H1 (cell line): ENCODE measurements at regions not wholly inside any gene's neighbourhood (a gene's known extent, or its start where the extent isn't known, plus 50 kb on each side); places are given as distances from the start of the nearest gene placed in this dataset.

ENCODE experiments used
- CTCF ChIA-PET: fragments of 300-600 bp; sonication (Branson Sonifier 250); formaldehyde crosslinking; loops from one replicate; lab custom pipeline; 2021; ENCODE audit not compliant: partially characterized antibody; lab: Charles Lee
- POLR2A ChIA-PET: fragments of 300-600 bp; sonication (Branson Sonifier 250); formaldehyde crosslinking; loops from one replicate; lab custom pipeline; 2021; ENCODE audit warnings: inconsistent platforms; ENCODE audit not compliant: partially characterized antibody; lab: Charles Lee
- DNase-seq, 2 experiments: peaks; one replicate each; pipeline versions ENCODE4 v3.0.0 to v3.0.0-alpha.2; 2010 to 2022; ENCODE audit warnings: low spot score in 2 of 2, low read depth in 1 of 2, mixed read lengths in 1 of 2
- FAIRE-seq: peaks from 2 replicates; lab custom pipeline; 2011; peaks lifted over from hg19 to GRCh38; lab: Jason Lieb, UNC
- H2AFZ ChIP-seq: 2 replicates; pipeline ENCODE4 v1.8.1; 2012; ENCODE audit warnings: low read length, inconsistent platforms
- H2AK5ac ChIP-seq: 2 replicates; pipeline ENCODE4 v1.6.1; 2013; ENCODE audit warnings: low read depth, low read length
- H2BK120ac ChIP-seq: replicated peaks from 2 replicates; pipeline ENCODE3; 2013; ENCODE audit warnings: low read depth, low read length, inconsistent platforms
- H2BK12ac ChIP-seq: 2 replicates; pipeline ENCODE4 v1.6.1; 2013; ENCODE audit warnings: low read depth, low read length
- H2BK15ac ChIP-seq: 2 replicates; pipeline ENCODE4 v1.6.1; 2013; ENCODE audit warnings: low read length
- H2BK20ac ChIP-seq: 2 replicates; pipeline ENCODE4 v1.6.1; 2013; ENCODE audit warnings: low read length
- H2BK5ac ChIP-seq: 2 replicates; pipeline ENCODE4 v1.6.1; 2013; ENCODE audit warnings: low read depth, low read length
- H3K14ac ChIP-seq: 2 replicates; pipeline ENCODE4 v1.6.1; 2013; ENCODE audit warnings: inconsistent platforms; ENCODE audit not compliant: insufficient read length
- H3K18ac ChIP-seq: 2 replicates; pipeline ENCODE4 v1.6.1; 2013; ENCODE audit warnings: low read length; ENCODE audit errors: extremely low read depth
- H3K23ac ChIP-seq: 2 replicates; pipeline ENCODE4 v1.6.1; 2013; ENCODE audit warnings: inconsistent platforms; ENCODE audit not compliant: insufficient read length
- H3K23me2 ChIP-seq: 2 replicates; pipeline ENCODE4 v1.6.1; 2013; ENCODE audit warnings: low read depth, low read length
- H3K27ac ChIP-seq: 2 replicates; pipeline ENCODE4 v1.6.1; 2011; ENCODE audit warnings: low read depth, low read length, inconsistent platforms
- H3K27me3 ChIP-seq, 4 experiments: replicated peaks in 1 of 4; 1 replicate in 1 of 4; 2 replicates in 3 of 4; pipeline versions ENCODE4 v1.6.1 to v1.8.1; 2011 to 2013; ENCODE audit warnings: low read length in 3 of 4, mild to moderate bottlenecking in 3 of 4, inconsistent platforms in 2 of 4, mixed read lengths in 2 of 4, moderate library complexity in 1 of 4; ENCODE audit not compliant: control insufficient read depth in 3 of 4, insufficient read depth in 3 of 4; ENCODE audit errors: extremely low read depth in 1 of 4
- H3K36me3 ChIP-seq, 4 experiments: 2 replicates each; pipeline versions ENCODE4 v1.6.1 to v1.8.1; 2011 to 2013; ENCODE audit warnings: mild to moderate bottlenecking in 4 of 4, low read length in 3 of 4, moderate library complexity in 2 of 4, control low read depth in 1 of 4, inconsistent platforms in 1 of 4; ENCODE audit not compliant: insufficient read depth in 4 of 4, control insufficient read depth in 2 of 4
- H3K4ac ChIP-seq: replicated peaks from 2 replicates; pipeline ENCODE3; 2013; ENCODE audit warnings: low read length, low read depth, mixed read lengths, inconsistent platforms; ENCODE audit not compliant: insufficient read length
- H3K4me1 ChIP-seq, 4 experiments: replicated peaks in 1 of 4; 1 replicate in 1 of 4; 2 replicates in 3 of 4; pipeline versions ENCODE4 v1.6.1 to v1.8.1; 2011 to 2013; ENCODE audit warnings: low read length in 3 of 4, inconsistent platforms in 2 of 4, mixed read lengths in 1 of 4; ENCODE audit not compliant: insufficient read depth in 4 of 4, control insufficient read depth in 3 of 4
- H3K4me2 ChIP-seq, 2 experiments: 2 replicates each; pipeline versions ENCODE4 v1.6.1 to v1.8.1; 2011 to 2013; ENCODE audit warnings: low read depth in 2 of 2, low read length in 2 of 2, control low read depth in 1 of 2, inconsistent platforms in 1 of 2, mild to moderate bottlenecking in 1 of 2; ENCODE audit not compliant: insufficient read depth in 1 of 2
- H3K4me3 ChIP-seq, 4 experiments: fragments of 200-600, 300-600 bp in 1 of 4; sonication (generic), shearing (Covaris generic), sonication (Bioruptor Twin) in 1 of 4; 2 replicates each; pipeline versions ENCODE4 v1.5.1 to v1.8.1; 2011 to 2016; ENCODE audit warnings: low read length in 4 of 4, low read depth in 3 of 4, control low read depth in 2 of 4, inconsistent platforms in 2 of 4, mild to moderate bottlenecking in 2 of 4, mixed read lengths in 1 of 4, moderate library complexity in 1 of 4; ENCODE audit not compliant: insufficient read depth in 2 of 4; ENCODE audit errors: extremely low read depth in 1 of 4
- H3K56ac ChIP-seq: replicated peaks from 2 replicates; pipeline ENCODE3; 2013; ENCODE audit warnings: low read depth, mild to moderate bottlenecking, mixed read lengths, low read length, inconsistent platforms; ENCODE audit not compliant: insufficient read length
- H3K79me1 ChIP-seq: 2 replicates; pipeline ENCODE4 v1.6.1; 2013; ENCODE audit warnings: low read depth, low read length, control low read depth
- H3K79me2 ChIP-seq, 2 experiments: 2 replicates each; pipeline versions ENCODE4 v1.6.1 to v1.8.1; 2012 to 2013; ENCODE audit warnings: low read length in 2 of 2, mild to moderate bottlenecking in 2 of 2, inconsistent platforms in 1 of 2; ENCODE audit not compliant: insufficient read depth in 2 of 2, control insufficient read depth in 1 of 2
- H3K9ac ChIP-seq, 4 experiments: replicated peaks in 1 of 4; 1 replicate in 1 of 4; 2 replicates in 3 of 4; pipeline versions ENCODE4 v1.6.1 to v1.8.1; 2011 to 2013; ENCODE audit warnings: low read depth in 3 of 4, low read length in 3 of 4, control low read depth in 2 of 4, mild to moderate bottlenecking in 2 of 4, moderate library complexity in 2 of 4, inconsistent platforms in 1 of 4; ENCODE audit errors: extremely low read depth in 1 of 4
- H3K9me3 ChIP-seq, 2 experiments: 2 replicates each; pipeline versions ENCODE4 v1.6.1 to v1.8.1; 2012 to 2013; ENCODE audit warnings: mild to moderate bottlenecking in 2 of 2, moderate library complexity in 2 of 2, control low read depth in 1 of 2, inconsistent platforms in 1 of 2, low read depth in 1 of 2, low read length in 1 of 2, mixed read lengths in 1 of 2; ENCODE audit not compliant: insufficient read depth in 2 of 2
- H4K20me1 ChIP-seq, 2 experiments: replicated peaks in 1 of 2; 2 replicates each; pipeline versions ENCODE3 to v1.8.1; 2011 to 2013; ENCODE audit warnings: inconsistent platforms in 2 of 2, low read length in 2 of 2, mild to moderate bottlenecking in 1 of 2; ENCODE audit not compliant: insufficient read depth in 2 of 2, control insufficient read depth in 1 of 2
- H4K5ac ChIP-seq: 2 replicates; pipeline ENCODE4 v1.6.1; 2013; ENCODE audit warnings: low read length, low read depth, mixed read lengths, inconsistent platforms; ENCODE audit not compliant: insufficient read length
- H4K8ac ChIP-seq: 2 replicates; pipeline ENCODE4 v1.8.0; 2013; ENCODE audit warnings: mild to moderate bottlenecking, moderate library complexity, low read length, inconsistent platforms; ENCODE audit not compliant: insufficient read depth; ENCODE audit errors: extremely low read depth
- H4K91ac ChIP-seq: replicated peaks from 2 replicates; pipeline ENCODE3; 2013; ENCODE audit warnings: low read length, mixed read lengths, inconsistent platforms; ENCODE audit not compliant: insufficient read length
- SP2 ChIP-seq: IDR thresholded peaks from 2 replicates; pipeline ENCODE4 v1.6.1; 2012; ENCODE audit warnings: mild to moderate bottlenecking, low read length, inconsistent platforms
- TAF7 ChIP-seq: optimal IDR thresholded peaks from 2 replicates; pipeline ENCODE3; 2011; ENCODE audit warnings: low read depth, mild to moderate bottlenecking, inconsistent platforms, low read length, moderate library complexity, borderline replicate concordance
- WGBS, 2 experiments: shearing (Covaris generic) in 1 of 2; methylation state at CpG; one replicate each; pipeline versions ENCODE4 v1.1.6 to v1.1.7; 2013 to 2015; ENCODE audit warnings: low lambda C conversion rate in 2 of 2, mixed read lengths in 2 of 2, inconsistent platforms in 1 of 2, low coverage in 1 of 2, missing lambda C conversion rate in 1 of 2; ENCODE audit not compliant: insufficient replicate concordance in 2 of 2, insufficient coverage in 1 of 2, insufficient read length in 1 of 2; ENCODE audit errors: extremely low coverage in 1 of 2, missing lambda C conversion rate in 1 of 2; 5-methylcytosine and 5-hydroxymethylcytosine counted together
- TF ChIP-seq, protein P1 (sequence below): IDR thresholded peaks from 2 replicates; pipeline ENCODE4 v1.6.1; 2012; ENCODE audit warnings: low read length, inconsistent platforms

DNA sequence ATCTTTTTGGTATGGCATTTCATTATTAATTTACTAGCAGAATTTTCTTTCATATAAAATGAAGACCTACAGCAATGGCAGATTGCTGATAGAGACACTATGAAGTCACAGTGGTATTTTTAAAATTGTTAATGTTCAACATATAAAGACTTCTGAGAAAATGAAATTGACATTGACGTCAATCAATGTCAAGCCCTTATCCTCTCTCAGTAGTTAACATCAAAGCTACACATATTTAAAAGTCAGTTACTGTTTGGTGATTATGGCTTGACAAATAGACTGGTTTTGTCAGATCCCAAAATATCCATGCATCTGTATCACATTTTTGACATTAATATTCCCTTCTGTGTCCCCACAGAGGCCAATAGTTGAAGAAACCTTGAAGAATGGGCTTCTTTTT lies 1069.1 kb upstream of the SEL1L start:
- Histone ChIP-seq H3K9ac (no peak overlapping the region), H4K8ac (no peak overlapping the region), H2AFZ (no peak overlapping the region), H3K23ac (no peak overlapping the region), H4K91ac (no peak overlapping the region), H3K79me2 (no peaks in the 10 kb centered on the region), H3K56ac (no peak overlapping the region), H2BK5ac (no peak overlapping the region), H3K4ac (no peak overlapping the region), H3K4me3 (no peak overlapping the region), H2BK20ac (no peak overlapping the region), H2AK5ac (no peak overlapping the region), H2BK15ac (no peak overlapping the region), H3K79me1 (no peaks in the 10 kb centered on the region), H2BK120ac (no peak overlapping the region), H3K4me2 (no peak overlapping the region), H2BK12ac (no peak overlapping the region), H3K4me1 (no peaks in the 10 kb centered on the region), H3K36me3 (no peaks in the 10 kb centered on the region), H3K9me3 (no peaks in the 10 kb centered on the region), H3K27ac (no peak overlapping the region), H3K14ac (no peak overlapping the region), H4K20me1 (no peaks in the 10 kb centered on the region), H3K23me2 (no peaks in the 10 kb centered on the region), H3K18ac (no peak overlapping the region), H3K27me3 (no peaks in the 10 kb centered on the region), H4K5ac (no peak overlapping the region)
- CTCF ChIA-PET: no interaction called here
- POLR2A ChIA-PET: no interaction called here
- FAIRE-seq (no peak), DNase-seq (no peak)
- whole genome bisulfite sequencing, 2 experiments: 94% methylated on average over 1 of the region's 1 CpG; no CpG with 5 or more reads in 1 of the 2 experiments
- TF ChIP-seq TAF7 (no peak), SP2 (no peak)
- TF ChIP-seq, protein P1, sequence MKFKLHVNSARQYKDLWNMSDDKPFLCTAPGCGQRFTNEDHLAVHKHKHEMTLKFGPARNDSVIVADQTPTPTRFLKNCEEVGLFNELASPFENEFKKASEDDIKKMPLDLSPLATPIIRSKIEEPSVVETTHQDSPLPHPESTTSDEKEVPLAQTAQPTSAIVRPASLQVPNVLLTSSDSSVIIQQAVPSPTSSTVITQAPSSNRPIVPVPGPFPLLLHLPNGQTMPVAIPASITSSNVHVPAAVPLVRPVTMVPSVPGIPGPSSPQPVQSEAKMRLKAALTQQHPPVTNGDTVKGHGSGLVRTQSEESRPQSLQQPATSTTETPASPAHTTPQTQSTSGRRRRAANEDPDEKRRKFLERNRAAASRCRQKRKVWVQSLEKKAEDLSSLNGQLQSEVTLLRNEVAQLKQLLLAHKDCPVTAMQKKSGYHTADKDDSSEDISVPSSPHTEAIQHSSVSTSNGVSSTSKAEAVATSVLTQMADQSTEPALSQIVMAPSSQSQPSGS: no peak
